Spleen (tissue), 7 donors: ENCODE measurements at regions not wholly inside any gene's neighbourhood (a gene's known extent, or its start where the extent isn't known, plus 50 kb on each side); places are given as distances from the start of the nearest gene placed in this dataset.

Experiments used
- POLR2A ChIP-seq, 3 donors: fragments of 450-650 bp; IDR thresholded peaks; one replicate each; pipeline ENCODE4 v1.5.1; 2017; ENCODE audit warnings: antibody characterized with exemption in 3 of 3, mild to moderate bottlenecking in 1 of 3
- TF ChIP-seq, protein P1 (sequence below), 11 experiments: fragments of 200-600 bp in 7 of 11; fragments of 450-650 bp in 4 of 11; sonication (generic) in 4 of 11; IDR thresholded peaks in 8 of 11; conservative IDR thresholded peaks in 3 of 11; 1 replicate in 7 of 11; 2 replicates in 4 of 11; pipeline versions ENCODE4 v1.4.0 to v1.8.0; 2016 to 2021; ENCODE audit warnings: antibody characterized with exemption in 11 of 11, inconsistent platforms in 4 of 11, mild to moderate bottlenecking in 1 of 11
- donor health status: DM: no; HTN: no; CAD: no; lungs with moderate emphysema.
- donor health status: DM: no; HTN: no; CAD: no.
- donor health status: DM: no; HTN: no; CAD: no.

DNA sequence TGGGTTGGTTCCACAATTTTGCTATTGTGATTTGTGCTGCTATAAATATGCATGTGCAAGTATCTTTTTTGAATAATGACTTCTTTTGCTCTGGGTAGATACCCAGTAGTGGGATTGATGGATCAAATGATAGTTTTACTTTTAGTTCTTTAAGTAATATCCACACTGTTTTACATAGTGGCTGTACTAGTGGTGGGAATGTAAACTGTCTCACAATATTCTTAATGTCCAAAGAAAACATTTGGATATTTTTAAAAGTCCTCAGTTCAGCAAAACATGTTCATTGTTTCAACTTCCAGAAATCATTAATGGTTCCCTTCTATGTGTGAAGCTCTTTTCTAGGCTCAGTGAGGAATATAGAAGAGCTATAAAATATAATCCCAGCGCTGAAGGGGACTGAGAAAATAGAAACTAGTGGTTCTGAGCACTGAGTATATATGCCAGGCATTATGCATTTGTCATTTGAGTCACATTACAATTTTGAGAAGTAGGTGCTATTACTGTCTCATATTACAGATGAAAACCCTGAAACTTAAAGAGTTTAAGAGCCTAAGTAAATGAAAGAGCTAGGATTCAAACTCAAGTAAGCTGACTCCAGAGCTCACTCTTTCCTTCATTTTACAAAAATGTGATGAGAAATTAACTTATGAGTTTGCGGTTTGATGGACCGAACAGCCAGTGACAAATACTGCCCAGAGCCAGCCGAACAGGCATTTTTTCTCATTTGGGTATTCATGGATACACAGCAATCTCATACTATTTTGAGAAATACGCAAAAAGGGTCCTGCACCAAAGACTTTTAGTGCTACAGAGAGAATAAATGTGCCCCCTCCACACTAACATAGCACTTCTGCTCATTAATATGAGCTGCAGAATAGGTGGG is 250.1 kb downstream of the TBX18 start:
- TF ChIP-seq, protein P1, sequence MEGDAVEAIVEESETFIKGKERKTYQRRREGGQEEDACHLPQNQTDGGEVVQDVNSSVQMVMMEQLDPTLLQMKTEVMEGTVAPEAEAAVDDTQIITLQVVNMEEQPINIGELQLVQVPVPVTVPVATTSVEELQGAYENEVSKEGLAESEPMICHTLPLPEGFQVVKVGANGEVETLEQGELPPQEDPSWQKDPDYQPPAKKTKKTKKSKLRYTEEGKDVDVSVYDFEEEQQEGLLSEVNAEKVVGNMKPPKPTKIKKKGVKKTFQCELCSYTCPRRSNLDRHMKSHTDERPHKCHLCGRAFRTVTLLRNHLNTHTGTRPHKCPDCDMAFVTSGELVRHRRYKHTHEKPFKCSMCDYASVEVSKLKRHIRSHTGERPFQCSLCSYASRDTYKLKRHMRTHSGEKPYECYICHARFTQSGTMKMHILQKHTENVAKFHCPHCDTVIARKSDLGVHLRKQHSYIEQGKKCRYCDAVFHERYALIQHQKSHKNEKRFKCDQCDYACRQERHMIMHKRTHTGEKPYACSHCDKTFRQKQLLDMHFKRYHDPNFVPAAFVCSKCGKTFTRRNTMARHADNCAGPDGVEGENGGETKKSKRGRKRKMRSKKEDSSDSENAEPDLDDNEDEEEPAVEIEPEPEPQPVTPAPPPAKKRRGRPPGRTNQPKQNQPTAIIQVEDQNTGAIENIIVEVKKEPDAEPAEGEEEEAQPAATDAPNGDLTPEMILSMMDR (IDR thresholded peaks at IDR 0.05 in 8 of 11, conservative IDR thresholded peaks at IDR 0.05 in 3 of 11) = no peak
- no peak for TF ChIP-seq POLR2A (IDR thresholded peaks at IDR 0.05)
